ENCODE measurements at regions not wholly inside any gene's neighbourhood (a gene's known extent, or its start where the extent isn't known, plus 50 kb on each side); places are given as distances from the start of the nearest gene placed in this dataset.
"Not testable (repeated sequence)": the region's sequence is repeated elsewhere in the genome, so short reads cannot be mapped to it uniquely, and the experiment has no call there.

DNA sequence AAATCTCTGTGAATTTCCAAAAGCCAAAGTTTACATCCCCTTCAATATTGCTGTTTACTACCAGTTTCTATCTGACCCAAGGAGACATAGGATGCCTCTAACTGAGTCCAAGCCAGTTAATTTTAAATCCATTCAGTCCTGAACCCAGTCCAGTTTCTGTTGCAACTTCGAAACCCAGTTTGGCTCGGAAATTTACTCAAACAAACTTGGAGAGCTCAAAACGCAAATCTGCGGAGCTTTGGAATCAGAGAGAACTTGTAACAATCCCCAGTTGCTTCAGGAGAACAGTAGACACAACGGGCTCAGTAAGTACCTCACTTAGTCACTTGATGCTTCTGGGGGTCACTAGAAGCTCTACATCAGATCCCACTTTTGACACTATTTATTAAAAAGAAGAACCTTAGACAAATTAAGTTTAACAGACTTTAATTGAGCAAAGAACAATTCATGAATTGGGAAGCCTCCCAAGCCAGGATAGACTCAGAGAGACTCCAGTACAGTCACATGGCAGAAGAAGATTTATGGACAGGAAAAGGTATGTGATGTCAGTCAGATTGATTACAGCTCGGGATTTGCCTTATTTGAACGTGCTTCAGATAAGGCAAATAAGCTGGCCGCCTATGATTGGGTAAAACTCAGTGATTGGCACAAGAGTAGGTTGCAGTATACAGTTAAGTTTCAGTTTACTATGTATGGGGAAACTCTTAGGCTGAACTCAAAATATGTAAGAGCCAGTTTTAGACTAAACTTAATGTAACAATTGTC, 118.0 kb downstream of the RFPL4B start:
- no peak for DNase-seq

DNA sequence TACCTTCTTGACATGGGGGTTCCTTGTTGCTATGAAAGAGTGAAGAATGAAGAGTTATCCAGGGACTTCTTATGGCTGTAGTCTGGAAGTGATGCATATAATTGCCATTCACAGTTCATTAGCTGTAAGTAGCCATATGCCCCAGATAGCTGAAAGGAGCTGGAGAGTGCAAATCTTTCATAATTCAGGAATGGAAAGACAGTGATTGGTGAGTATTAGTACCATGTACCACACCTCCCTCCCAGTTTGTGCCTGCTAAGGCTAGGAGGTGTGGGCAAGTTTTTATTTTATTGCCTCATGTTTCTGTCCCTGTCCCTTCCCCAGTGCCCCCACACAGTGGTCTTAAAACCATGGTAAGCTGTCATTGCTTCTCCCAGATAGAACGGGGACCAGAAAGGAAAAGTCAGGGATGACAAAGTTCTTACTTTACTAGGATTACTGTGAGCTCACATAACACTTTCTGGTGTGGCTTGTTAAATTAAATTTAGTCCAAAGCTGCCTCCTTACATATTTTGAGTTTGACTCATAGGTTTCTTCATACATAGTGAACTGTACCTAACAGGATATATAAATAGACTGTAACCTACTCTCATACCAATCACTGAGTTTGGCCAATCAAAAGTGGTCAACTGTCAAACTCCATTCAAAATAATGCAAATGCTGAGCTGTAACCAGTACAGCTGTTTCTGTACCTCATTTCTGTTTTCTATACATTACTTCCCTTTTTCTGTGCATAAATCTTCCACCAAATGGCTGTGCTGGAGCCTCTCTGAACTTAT, 119.4 kb downstream of the RFPL4B start:
- no peak for DNase-seq

GRCh38 chr6:112468359-112468758, 121.2 kb downstream of the RFPL4B start:
- DNase-seq, result no peak

DNA sequence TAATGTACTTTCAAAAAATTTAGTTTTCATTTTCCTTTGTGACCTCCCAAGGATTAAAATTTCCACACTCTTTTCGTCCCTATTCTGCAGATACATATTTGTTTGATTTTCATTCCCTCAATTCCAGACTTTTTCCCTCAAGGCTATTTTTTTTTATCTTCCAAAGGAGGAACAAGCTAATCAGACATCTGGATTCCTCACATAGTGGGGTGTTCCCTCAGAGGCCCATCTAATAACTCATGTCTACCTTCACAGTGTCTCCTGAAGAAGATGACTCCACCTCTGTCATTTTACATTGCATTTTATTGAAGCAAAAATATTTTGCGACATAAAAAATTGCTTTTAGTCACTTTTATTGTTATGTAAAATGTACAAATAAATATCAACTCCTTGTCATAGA, 122.2 kb downstream of the RFPL4B start:
- no peak for DNase-seq

DNA sequence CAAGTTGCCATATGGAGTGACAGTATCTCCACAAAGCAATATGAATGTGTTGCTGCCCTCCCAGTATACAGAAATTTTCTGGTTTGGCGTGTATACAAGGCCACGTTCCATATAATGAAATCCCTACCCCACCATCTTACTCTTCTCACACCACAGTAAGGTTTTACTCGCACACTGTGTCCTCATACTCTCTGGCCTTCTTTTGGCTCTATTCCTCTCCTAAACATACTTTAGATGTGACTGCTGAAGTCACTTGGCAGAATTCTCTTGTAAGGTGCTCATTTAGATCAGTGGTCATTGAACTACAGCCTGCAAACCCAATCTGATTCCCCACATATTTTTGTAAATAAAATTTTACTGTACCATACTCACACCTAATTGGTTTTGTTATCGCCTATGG, 123.2 kb downstream of the RFPL4B start:
- no peak for DNase-seq

DNA sequence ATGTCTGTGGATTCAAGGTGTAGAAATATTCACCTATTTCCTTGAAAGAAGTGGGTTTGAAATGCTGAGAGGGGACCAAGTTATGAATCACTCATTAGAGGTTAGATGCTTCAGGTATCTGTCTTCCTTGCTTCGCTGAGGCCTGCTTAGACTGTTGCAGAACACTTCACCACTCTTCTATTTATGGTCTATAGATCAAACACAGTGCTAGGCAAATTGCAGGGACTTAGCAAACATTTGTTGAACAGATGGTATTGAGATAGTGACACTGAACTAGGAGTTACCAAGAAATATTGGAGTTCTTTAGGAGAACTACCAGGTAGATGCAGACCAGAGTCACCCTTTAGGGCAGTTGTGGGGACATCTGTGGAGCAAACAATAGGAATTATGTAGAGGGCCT, 123.8 kb downstream of the RFPL4B start:
- no peak for DNase-seq

- DNase-seq, result no peak
These were observed 128.0 kb downstream of the RFPL4B start for GRCh38 chr6:112475083-112475482.

GRCh38 chr6:112477125-112477524, 130.0 kb downstream of the RFPL4B start:
- no peak for DNase-seq

- DNase-seq, result no peak
These were observed 130.9 kb downstream of the RFPL4B start for GRCh38 chr6:112478036-112478435.

GRCh38 chr6:112479975-112480374, 132.8 kb downstream of the RFPL4B start:
- DNase-seq, result not testable (repeated sequence)

GRCh38 chr6:112480553-112480952, 133.4 kb downstream of the RFPL4B start:
- no peak for DNase-seq

DNA sequence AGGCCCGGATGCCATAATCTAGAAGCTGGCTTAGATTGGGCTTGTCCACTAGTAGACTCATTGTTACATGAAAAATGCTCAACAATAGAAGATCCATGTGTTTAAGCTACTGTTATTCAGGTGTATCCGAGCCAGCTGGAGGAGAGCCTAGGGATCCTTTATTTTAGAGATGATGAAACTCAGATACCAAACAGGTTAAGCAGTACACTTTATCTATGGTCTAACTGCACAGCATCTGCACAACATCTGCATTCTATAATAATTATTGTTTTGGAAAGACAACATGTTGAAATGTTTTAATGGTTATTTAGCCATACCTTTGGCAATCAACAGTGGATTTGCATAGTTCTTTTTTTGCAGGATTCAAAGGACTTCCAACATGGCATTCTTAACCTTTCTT, 134.1 kb downstream of the RFPL4B start:
- no peak for DNase-seq

DNA sequence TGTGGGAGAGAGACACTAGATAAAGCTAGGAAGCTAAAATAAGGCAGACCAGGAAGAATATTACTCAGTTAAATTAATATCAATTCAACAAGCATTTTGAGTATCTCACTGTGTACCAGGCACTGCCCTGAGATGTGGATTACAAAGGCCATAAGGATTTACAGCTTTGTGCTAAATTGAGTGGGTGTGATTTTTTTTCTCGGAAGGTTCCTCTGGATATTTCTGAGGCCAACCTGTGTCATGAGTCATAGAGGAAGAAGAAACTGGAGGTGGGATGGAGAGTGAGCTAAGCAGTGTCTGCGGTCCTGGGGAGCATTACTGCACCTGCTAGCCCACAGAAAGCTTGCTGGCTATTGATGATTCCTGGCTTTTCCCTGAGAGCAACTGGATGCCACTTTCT, 135.2 kb downstream of the RFPL4B start:
- DNase-seq, result no peak

DNA sequence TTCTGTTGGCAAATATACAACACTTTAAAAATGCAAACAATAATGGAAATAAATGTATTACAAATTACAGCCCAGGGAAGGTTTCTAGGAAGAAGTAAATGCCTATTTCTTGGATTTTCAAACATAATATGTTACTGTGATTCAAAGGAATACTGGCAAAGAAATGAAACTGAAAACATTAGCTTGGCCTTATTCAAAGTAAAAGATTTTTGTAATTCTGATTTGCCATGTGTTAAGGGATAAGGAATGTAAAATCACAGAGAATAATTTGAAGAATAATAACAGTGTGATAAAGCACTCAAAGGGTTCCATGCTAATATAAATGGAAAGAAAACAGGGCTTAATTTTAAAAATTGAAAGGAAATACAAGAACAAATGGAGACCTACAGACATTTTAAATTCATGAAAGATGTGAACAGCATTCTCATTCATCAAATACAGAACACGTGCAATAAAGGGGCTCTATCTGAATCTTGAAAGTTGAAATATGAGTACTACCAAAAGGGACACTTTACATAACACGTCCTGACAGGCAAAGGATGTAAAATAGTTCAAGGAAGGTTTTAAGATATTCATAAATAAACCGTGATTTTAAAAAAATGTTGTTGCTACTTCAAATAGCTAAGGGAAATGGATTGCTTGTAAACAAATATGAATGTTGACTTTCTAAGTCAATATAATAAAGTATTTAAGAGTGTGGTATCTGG, 138.1 kb downstream of the RFPL4B start:
- DNase-seq, result no peak

- DNase-seq, result no peak
These were observed 138.7 kb downstream of the RFPL4B start for GRCh38 chr6:112485827-112486212.

- no peak for DNase-seq
These were observed 139.3 kb downstream of the RFPL4B start for GRCh38 chr6:112486454-112486853.

- no peak for DNase-seq
These were observed 141.1 kb downstream of the RFPL4B start for GRCh38 chr6:112488238-112488637.

- no peak for DNase-seq
These were observed 154.6 kb downstream of the RFPL4B start for GRCh38 chr6:112501705-112502104.

GRCh38 chr6:112502351-112503090, 155.4 kb downstream of the RFPL4B start:
- DNase-seq, result no peak

DNA sequence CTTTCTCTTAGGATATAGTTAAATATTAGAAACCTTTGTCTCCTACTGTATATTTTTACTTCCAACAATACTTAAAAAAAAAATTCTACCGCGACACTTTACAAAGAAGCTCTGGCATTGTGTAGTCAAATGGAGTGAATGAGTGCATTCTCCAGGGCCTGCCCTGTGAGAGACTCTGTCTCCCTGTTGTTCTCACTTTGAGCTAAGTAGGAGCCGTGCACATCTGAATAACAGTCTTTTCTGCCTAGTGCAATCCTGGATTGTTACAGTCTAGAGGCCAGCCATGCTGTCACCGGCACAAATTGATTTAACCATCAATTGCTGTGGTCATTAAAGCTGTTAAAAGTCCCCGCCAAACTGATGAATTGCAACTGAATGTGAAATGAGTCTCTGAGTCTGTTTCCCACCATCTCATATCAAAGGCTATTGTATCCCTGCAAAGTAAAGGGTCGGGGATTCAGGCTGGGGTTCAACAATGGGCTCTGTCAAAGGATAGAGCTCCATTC, 156.0 kb downstream of the RFPL4B start:
- DNase-seq, result no peak

DNA sequence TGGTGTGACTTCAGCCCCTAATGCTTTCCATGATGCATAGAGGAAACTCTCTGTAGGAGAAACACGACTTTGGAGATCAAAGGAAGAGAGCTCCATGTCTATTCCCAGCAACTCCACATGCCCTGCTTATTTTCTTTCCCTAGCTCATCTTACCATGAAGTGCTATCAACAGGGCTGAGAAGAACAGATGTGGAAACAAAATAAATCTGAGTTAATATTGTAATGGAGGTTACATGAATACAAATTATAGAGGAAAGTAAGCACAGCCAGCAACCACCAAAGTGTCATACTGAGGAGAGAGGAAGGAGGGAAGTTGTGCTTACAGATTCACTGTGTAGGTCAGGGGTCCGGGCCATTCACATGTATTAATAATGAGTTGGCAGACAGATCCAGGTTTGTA, 157.5 kb downstream of the RFPL4B start:
- no peak for DNase-seq

GRCh38 chr6:112511441-112511840, 164.3 kb downstream of the RFPL4B start:
- DNase-seq, result no peak

- DNase-seq, result no peak
These were observed 166.0 kb downstream of the RFPL4B start for GRCh38 chr6:112513175-112513574.

Data from activated T-cell treated with anti-CD3 and anti-CD28 coated beads for 4 hours (primary cell).